ENCODE measurements at regions not wholly inside any gene's neighbourhood (a gene's known extent, or its start where the extent isn't known, plus 50 kb on each side); places are given as distances from the start of the nearest gene placed in this dataset.

DNA sequence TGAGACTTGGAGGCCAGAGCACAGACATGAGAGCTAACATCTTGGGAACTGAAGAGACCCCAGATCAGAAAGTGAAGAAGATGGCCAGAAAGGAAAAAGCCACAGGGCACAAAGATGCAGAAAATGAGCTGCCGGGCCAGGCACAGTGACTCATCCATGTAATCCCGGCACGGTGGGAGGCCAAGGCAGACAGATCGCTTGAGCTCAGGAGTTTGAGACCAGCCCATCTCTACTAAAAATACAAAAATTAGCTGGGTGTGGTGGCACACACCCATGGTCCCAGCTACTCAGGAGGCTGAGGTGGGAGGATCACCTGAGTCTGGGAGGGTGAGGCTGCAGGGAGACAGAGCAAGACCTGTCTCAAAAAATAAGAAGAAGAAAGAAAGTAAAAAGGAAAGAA, 81.4 kb upstream of the MGMT start:
- Histone ChIP-seq H3F3A (ENCODE audit: insufficient read depth, low read length) (no peaks in the 10 kb centered on the region), H3K27me3 (ENCODE audit: insufficient read depth, low read length) (0 out of 2 replicates have a peak, but pooled peaks cover 5% of the 10 kb centered on the region), H3K4me2 (ENCODE audit: low read length) (no peak overlapping the region), H3K27ac (ENCODE audit: low read depth, low read length, poor library complexity, severe bottlenecking) (no peak overlapping the region), H3K9me2 (ENCODE audit: low read depth, low read length) (no peaks in the 10 kb centered on the region), H3K79me2 (ENCODE audit: insufficient read depth, low read length) (no peaks in the 10 kb centered on the region), H4K20me1 (ENCODE audit: insufficient read depth, low read length) (no peaks in the 10 kb centered on the region), H3K4me1 (ENCODE audit: insufficient read depth, low read length, severe bottlenecking) (no peaks in the 10 kb centered on the region), H2AFZ (ENCODE audit: low read length) (no peak overlapping the region), H3K36me3 (ENCODE audit: insufficient read depth, low read length) (no peaks in the 10 kb centered on the region), H3K4me3 (ENCODE audit: low read depth, low read length, poor library complexity, severe bottlenecking) (no peak overlapping the region), H3K9me3 (ENCODE audit: low read length) (no peaks in the 10 kb centered on the region), H3K9ac (ENCODE audit: low read length) (no peak overlapping the region)
- TF ChIP-seq EZH2 (IDR thresholded peaks at IDR 0.05; ENCODE audit: borderline replicate concordance, low read length), result no peak
- TF ChIP-seq, protein P1, sequence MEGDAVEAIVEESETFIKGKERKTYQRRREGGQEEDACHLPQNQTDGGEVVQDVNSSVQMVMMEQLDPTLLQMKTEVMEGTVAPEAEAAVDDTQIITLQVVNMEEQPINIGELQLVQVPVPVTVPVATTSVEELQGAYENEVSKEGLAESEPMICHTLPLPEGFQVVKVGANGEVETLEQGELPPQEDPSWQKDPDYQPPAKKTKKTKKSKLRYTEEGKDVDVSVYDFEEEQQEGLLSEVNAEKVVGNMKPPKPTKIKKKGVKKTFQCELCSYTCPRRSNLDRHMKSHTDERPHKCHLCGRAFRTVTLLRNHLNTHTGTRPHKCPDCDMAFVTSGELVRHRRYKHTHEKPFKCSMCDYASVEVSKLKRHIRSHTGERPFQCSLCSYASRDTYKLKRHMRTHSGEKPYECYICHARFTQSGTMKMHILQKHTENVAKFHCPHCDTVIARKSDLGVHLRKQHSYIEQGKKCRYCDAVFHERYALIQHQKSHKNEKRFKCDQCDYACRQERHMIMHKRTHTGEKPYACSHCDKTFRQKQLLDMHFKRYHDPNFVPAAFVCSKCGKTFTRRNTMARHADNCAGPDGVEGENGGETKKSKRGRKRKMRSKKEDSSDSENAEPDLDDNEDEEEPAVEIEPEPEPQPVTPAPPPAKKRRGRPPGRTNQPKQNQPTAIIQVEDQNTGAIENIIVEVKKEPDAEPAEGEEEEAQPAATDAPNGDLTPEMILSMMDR (IDR thresholded peaks at IDR 0.05; ENCODE audit: low read length), result no peak

DNA sequence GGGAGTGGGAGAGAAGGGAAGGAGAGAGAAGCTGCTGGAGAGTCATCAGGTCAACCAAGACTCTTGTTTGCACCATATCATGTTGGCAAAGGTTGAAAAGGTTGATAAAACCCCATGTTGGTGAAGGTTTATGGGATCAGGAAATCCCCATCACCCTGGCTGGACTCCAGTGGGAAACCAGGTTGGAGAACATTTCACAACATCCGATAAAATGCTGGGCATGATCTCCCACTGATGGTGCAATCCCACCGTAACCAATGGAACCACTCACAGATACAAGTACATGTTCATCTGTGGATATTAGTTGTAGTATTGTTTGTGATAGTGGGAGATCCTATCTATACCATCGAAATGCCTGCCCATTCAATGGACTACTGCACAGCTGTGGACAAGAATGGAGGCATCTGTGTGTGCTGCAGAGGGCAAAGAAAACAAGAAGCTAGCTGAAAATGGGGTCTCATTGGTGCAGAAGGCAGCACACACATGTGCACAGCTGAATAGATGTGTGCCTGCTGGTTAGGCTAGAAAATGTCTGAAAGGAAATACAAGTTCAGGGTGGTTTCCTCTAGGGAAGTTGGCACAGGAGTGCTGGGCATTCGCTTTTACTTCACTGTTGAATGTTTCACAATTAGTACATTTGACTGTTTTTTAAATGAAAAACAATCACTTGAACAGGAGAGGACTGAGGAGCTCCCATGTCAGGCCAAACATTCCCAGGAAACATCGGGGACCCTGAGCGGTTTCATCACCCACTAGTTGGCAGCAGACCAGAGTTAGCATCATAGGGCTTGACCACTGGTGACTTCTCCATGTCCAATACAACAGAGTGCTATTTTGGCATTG, 80.4 kb upstream of the MGMT start:
- Histone ChIP-seq H3K36me3 (ENCODE audit: insufficient read depth, low read length) (no peaks in the 10 kb centered on the region), H4K20me1 (ENCODE audit: insufficient read depth, low read length) (no peaks in the 10 kb centered on the region), H3K27ac (ENCODE audit: low read depth, low read length, poor library complexity, severe bottlenecking) (no peak overlapping the region), H3K79me2 (ENCODE audit: insufficient read depth, low read length) (no peaks in the 10 kb centered on the region), H3K9me2 (ENCODE audit: low read depth, low read length) (no peaks in the 10 kb centered on the region), H3K4me2 (ENCODE audit: low read length) (no peak overlapping the region), H3F3A (ENCODE audit: insufficient read depth, low read length) (no peaks in the 10 kb centered on the region), H3K4me3 (ENCODE audit: low read depth, low read length, poor library complexity, severe bottlenecking) (no peak overlapping the region), H3K27me3 (ENCODE audit: insufficient read depth, low read length) (peaks cover 5% of the 10 kb centered on the region; the same call in 1 of the 2 replicates), H3K9ac (ENCODE audit: low read length) (no peak overlapping the region), H2AFZ (ENCODE audit: low read length) (no peak overlapping the region), H3K4me1 (ENCODE audit: insufficient read depth, low read length, severe bottlenecking) (no peaks in the 10 kb centered on the region), H3K9me3 (ENCODE audit: low read length) (no peaks in the 10 kb centered on the region)
- TF ChIP-seq, protein P1 (IDR thresholded peaks at IDR 0.05; ENCODE audit: low read length), result no peak
- no peak for TF ChIP-seq EZH2 (IDR thresholded peaks at IDR 0.05; ENCODE audit: borderline replicate concordance, low read length)

DNA sequence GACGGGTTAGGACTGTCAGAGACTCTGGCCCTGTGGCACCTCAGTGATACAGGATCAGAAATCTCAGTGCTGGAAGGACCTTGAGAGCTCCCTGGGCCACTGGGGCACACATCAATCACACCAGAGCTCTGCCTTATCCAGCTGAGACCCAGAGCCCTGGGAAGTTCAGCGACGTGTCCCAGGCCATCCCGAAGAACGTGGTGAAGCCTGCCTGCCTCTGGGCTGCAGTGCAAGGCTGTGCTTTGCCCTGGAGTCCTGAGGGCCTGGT, 79.8 kb upstream of the MGMT start:
- Histone ChIP-seq H3K9me3 (ENCODE audit: low read length) (no peaks in the 10 kb centered on the region), H3K4me1 (ENCODE audit: insufficient read depth, low read length, severe bottlenecking) (no peaks in the 10 kb centered on the region), H3K79me2 (ENCODE audit: insufficient read depth, low read length) (no peaks in the 10 kb centered on the region), H2AFZ (ENCODE audit: low read length) (no peak overlapping the region), H3K9me2 (ENCODE audit: low read depth, low read length) (no peaks in the 10 kb centered on the region), H3K27me3 (ENCODE audit: insufficient read depth, low read length) (peaks cover 5% of the 10 kb centered on the region; the same call in 1 of the 2 replicates), H3K9ac (ENCODE audit: low read length) (no peak overlapping the region), H3K27ac (ENCODE audit: low read depth, low read length, poor library complexity, severe bottlenecking) (no peak overlapping the region), H3K4me2 (ENCODE audit: low read length) (no peak overlapping the region), H3K4me3 (ENCODE audit: low read depth, low read length, poor library complexity, severe bottlenecking) (no peak overlapping the region), H3F3A (ENCODE audit: insufficient read depth, low read length) (no peaks in the 10 kb centered on the region), H3K36me3 (ENCODE audit: insufficient read depth, low read length) (no peaks in the 10 kb centered on the region), H4K20me1 (ENCODE audit: insufficient read depth, low read length) (no peaks in the 10 kb centered on the region)
- no peak for TF ChIP-seq EZH2 (IDR thresholded peaks at IDR 0.05; ENCODE audit: borderline replicate concordance, low read length)
- TF ChIP-seq, protein P1 (IDR thresholded peaks at IDR 0.05; ENCODE audit: low read length), result no peak
